Hepatic stellate cell (primary cell): ENCODE measurements at regions not wholly inside any gene's neighbourhood (a gene's known extent, or its start where the extent isn't known, plus 50 kb on each side); places are given as distances from the start of the nearest gene placed in this dataset.

Source experiments
- DNase-seq: peaks from one replicate; pipeline ENCODE4 v3.0.0; 2011; ENCODE audit warnings: low spot score

DNA sequence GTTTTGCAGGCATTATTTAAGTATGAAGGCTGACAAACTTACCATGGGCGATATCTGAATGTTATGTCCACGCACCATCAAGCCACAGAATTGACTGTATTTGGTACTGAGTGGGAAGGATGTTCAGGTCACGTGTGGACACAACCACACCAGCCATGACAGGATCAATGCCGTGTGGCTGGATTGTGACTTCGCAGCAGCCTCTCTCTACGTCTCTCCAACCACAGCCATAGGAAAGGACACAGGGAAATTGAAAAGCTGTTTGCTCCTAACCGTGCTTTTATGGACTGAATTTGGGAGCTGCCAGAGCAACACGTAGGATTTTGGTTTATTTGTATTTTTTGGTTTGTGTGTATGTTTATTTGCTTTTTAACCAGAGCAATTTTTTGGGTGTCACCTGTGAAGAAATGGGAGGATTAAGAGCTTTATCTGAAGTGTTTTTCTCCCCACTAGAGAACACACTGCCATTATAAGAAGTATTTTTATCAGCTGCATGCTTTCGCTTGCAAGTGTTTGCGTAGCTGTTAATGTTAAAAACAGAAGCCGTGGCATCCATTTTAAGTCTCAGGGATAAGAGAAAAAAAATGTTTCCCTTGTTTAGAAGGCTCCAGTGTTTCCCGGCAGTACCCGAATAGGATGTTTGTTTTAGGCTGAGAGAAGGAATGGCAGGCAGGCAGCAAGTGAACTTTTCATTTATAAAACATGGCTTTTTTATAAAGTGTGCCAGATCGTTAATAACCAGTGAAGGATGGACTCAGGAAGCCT lies 401.1 kb upstream of the NFE2L3 start:
- no peak for DNase-seq

DNA sequence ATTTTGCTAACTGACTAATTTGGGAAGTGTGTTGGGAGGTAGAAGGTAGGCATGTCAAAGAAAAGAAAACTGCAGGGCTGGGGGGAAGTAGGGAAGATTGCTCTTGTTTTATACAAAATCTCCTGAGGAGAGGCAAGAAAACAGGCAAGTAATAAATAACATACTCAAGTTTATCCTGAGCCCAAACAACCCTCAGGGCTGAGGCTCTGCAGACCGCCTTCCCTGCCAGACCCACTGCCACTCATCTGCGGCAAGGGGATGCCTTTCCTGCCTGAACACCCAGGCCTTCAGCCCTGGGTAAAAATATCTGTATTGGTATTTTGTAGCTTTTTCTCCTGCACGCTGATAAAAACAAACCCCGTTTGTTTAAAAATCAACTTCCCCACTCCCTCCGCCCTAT lies 399.8 kb upstream of the NFE2L3 start:
- DNase-seq = no peak

DNA sequence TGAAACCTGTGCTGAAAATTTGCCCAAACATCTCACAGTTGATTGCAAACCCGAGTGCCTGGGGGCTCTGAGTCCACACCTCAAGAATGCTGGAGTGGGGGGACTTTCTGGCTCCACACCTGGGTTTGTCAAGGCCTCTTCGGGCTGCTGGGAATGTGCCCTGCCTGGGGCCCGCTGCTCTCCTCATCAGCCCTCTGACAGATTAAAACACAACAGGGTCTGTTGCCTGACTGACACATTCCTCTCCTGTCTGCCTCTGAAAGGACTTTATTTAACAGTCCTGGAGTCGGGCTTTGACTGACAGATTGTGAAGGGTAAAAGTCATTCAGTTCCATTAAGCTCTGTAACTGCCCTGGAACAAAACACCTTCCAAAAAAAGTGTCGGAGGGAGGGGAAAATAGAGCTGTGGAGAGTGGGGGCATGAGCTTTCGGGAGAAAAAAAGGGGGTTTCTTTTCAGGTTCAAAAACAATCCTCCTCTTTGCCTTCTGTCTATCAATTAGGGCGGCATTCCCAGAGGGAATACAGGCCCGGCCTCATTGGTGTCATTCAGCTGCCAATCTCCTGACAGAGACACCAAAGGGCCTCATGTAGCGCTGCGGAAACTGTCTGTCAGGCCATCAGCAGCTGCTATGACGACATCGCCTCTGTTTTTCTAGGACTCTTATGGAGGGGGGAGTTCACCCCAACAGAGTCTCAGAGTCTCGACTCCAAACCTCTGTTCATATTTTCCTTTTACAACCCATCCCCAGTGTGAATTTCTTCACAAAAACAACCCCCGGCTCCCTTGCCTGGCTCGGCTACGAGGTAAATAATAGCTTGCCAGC lies 398.8 kb upstream of the NFE2L3 start:
- no peak for DNase-seq

DNA sequence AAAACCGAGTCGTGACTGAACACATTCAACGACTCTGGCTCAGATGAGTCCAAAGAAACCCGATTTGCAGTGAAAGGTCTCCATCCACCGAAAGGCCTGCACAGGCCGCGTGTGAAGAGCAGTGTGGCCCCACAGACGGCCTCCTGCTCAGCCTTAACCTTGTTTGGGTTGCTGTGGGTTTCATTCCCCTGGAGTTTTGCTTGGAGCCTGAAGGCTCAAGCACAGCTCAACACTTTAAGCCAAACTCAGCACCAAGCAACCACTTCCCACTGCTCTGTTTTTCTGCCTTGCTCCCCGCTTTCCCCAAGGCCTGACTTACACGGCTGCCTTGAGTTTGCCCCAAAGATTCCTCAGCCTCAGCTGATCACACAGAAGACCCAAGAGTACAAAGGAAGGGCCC lies 398.2 kb upstream of the NFE2L3 start:
- DNase-seq = no peak

DNA sequence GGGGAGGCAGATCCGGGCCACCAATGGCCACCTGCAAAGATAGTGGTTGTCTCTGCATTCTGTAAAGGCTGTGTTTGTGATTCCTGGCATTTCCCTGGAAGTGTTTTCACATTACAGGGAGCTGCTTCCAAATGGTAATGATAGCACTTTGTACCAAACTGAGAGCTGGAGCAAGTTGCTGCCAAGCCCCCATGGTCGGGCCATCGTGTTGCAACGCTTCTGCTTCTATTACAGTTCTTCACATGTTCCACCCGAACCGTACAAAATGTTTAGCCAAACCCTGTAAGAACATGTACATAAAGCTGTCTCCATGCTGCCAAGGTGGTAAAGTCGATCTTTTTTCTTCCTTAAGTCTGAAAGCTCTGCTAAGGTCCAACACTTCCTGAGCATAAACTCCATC lies 397.7 kb upstream of the NFE2L3 start:
- no peak for DNase-seq

DNA sequence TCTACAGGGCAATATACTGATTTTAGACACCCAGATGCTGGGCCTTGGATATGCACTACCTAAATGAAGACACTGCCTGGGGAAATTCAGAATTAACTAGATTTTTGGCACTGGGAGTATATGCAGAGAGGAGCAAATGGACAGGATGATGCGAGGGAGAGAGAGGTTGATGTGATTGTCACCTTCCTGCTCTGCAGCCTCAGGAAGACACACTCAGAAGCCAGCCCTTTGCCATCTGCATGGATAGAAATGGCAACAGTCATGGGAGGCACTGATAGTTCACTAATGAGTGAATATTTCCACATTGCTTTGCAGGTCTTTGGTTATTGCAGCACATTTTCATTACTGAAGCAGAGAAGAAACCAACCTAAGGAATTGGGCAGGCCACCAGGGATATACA lies 397.2 kb upstream of the NFE2L3 start:
- no peak for DNase-seq

DNA sequence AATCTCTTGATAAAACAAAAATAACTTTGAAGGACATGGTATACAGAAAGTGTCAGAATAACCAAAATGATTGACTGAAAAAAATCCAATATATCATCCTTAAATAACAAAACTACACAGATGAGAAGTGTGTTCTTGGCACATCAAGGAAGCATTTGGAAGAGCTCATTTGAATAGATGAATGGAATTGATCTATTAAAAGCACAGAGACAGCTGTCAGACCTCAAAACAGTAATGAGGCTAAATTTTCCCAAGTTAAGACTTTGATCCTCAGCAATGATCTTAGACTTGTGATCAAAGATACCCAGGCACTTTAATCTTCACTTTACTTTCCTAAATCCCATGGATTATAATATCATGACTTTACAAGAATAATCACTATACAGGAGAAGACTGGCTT lies 395.4 kb upstream of the NFE2L3 start:
- DNase-seq = no peak

GRCh38 chr7:25758559-25758958 lies 393.4 kb upstream of the NFE2L3 start:
- no peak for DNase-seq

DNA sequence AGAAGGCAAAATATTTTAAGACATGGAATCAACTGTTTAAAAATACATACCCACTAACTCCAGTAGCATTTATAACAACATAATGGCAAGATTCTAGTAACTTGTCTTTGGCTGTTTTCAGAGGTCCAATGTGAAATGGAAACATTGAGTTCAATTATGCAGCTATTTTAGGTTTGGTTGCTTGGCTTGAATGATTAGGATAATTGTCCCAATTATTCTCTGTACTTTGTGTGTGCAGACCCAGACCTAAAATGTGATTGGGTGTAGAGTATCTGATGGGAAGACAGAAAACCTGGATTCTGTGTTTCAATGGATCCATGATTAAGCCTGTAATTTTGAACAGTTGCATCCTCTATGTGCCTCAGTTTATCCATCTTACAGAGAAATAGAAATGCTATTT lies 392.7 kb upstream of the NFE2L3 start:
- no peak for DNase-seq

GRCh38 chr7:25759748-25760147 lies 392.2 kb upstream of the NFE2L3 start:
- DNase-seq = no peak

- DNase-seq = no peak
Measured at GRCh38 chr7:25762511-25763462, 389.2 kb upstream of the NFE2L3 start.

GRCh38 chr7:25763463-25763860 lies 388.5 kb upstream of the NFE2L3 start:
- no peak for DNase-seq

DNA sequence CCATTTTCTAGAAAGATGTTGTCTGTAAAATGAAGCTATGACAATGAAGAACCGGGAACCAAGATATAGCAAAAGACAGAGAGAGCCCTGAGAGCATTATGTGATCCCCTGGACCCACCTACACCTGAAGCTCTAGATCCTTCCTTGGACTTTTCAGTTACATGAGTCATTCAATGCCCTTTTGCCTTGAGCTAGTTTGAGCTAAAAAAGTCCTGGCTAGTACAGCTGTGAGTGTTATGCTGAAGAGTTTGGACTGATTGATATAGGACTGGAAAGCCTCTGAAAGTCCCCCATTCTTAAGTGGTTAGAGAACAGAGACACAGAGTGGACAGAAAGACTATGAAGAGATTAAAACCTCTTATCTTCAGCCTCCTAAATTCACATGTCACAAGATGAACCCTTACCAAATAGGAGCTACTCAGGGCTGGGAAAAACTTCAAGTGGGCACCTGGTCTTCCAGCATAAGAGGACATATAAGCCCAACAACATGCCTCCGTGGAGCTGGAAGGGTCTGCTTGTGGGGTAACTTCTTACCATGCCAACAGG lies 386.8 kb upstream of the NFE2L3 start:
- DNase-seq = no peak

- no peak for DNase-seq
Measured at GRCh38 chr7:25770235-25770634, 381.8 kb upstream of the NFE2L3 start.

- no peak for DNase-seq
Measured at GRCh38 chr7:25770670-25771069, 381.3 kb upstream of the NFE2L3 start.

DNA sequence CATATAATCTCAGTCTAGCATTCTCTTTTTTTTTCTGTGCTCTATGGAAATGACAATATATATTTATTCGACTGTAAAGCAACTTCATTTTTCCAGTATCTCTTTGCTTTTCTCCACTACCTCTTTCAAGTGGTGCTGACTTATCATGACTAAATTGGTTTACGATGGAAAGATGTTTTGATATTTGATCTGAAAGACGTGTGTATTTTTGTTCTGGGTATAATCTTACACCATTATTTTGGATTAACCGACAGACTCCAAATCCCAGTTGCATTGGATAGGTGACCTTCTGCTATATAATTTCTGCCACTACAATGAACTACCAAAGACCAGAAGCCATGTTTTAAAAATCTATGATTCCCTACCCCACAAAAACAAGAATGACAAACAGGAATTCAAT lies 380.5 kb upstream of the NFE2L3 start:
- DNase-seq = no peak

DNA sequence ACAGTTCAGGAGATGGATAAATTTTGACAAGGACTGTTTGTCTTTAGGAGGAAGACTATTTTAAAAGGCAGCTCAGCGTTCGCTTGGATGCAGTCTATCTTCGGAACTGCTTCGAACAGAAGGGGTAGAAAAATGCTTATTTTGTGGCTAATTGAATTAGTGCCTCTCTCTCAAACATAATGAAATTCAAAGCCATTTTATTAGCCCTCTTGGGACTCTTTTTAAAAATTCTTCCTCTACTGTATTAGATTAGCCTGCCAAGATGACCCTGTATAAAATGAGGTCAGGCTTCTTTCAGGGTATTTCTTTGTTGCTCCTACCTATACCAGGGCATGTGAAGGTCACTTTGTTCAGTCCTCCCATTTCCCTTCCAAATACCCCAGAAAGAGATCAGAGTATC lies 379.2 kb upstream of the NFE2L3 start:
- DNase-seq = no peak

DNA sequence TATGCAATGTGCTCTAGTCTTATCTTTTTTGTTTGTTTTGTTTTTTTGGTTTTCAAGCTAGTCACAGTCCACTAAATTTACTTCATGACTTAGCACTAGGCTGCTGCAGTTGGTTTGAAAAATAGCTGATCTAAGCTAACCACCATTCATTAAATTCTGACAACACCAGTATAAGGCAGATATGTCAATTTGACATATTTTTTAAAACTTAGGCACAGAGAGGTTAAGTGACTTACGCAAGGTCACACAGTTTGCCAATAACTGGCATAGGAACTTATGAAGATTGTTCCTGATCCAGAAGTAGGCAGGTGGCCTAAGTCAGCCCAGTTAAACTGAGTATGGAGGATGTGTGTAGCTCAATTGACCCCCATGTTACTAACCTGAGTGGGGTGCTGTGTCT lies 377.3 kb upstream of the NFE2L3 start:
- DNase-seq = no peak

DNA sequence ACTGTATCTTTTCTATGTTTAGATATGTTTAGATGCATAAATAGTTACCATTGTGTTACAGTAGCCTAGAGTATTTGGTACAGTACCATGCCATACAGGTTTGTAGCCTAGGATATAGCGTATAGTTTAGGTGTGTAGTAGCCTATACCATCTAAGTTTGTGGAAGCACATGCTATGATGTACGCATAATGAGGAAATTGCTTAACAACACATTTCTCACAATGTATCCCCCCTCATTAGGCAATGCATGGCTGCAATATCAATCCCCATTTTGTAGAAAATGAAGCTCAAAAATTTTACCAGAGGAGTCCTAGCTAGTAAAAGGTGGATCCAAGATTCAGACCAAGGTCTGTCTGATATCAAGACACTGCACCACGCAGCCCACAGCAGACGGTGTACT lies 376.4 kb upstream of the NFE2L3 start:
- DNase-seq = no peak

- DNase-seq = no peak
Measured at GRCh38 chr7:25775999-25776743, 375.8 kb upstream of the NFE2L3 start.

DNA sequence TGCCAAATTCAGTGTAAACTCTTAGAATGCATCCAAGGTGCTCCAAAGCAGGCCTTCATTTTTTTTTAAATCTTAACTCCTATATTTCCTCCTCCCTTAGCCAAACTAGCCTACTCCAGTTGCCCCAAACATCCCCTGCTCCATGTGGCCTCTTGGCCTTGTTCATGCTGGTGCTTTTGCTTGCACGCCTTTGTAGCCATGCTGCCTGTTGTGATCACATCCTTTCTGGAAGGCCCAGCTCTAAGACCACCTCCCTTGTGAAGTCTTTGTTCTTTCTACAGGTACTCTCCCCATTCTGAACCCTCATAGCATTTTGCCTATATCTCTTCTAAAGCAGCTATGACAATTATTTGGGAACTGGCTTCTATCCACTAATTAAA lies 375.3 kb upstream of the NFE2L3 start:
- no peak for DNase-seq
